Neuron (in vitro differentiated cells): ENCODE measurements at regions not wholly inside any gene's neighbourhood (a gene's known extent, or its start where the extent isn't known, plus 50 kb on each side); places are given as distances from the start of the nearest gene placed in this dataset.

Experiments
- H2AFZ ChIP-seq: one replicate; pipeline ENCODE4 v1.6.1; 2013; ENCODE audit warnings: low read depth, mild to moderate bottlenecking, inconsistent platforms, low read length, moderate library complexity
- H3K27me3 ChIP-seq: one replicate; pipeline ENCODE4 v1.6.1; 2013; ENCODE audit warnings: low read length; ENCODE audit not compliant: insufficient read depth
- H3K36me3 ChIP-seq: one replicate; pipeline ENCODE4 v1.6.1; 2013; ENCODE audit warnings: low read length; ENCODE audit not compliant: insufficient read depth
- H3K4me1 ChIP-seq: one replicate; pipeline ENCODE4 v1.6.1; 2013; ENCODE audit warnings: low read length; ENCODE audit not compliant: insufficient read depth
- H3K4me3 ChIP-seq: 2 replicates; pipeline ENCODE4 v1.5.1; 2013; ENCODE audit warnings: mild to moderate bottlenecking, low read length, moderate library complexity
- H3K9me3 ChIP-seq: one replicate; pipeline ENCODE4 v1.6.1; 2013; ENCODE audit warnings: low read length

DNA sequence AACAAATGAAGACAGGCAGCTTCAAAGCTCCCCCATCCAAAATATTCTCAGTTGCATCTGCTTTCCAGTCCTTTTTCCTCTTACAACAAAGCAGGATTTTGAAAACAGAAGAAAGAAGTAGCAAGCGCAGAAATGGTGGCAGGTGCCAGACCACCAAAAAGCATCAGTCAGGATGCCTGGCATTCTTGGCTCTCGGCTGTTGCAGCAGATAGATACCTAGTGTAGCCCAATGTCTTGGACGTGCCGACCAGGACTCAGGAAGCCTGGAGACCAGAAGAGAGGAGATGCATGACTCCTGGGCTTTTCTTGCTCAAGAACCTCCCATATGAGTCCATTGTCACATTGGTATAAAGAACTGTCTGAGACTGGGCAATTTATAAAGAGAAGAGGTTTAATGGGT, 115.2 kb downstream of the RAB18 start:
- no peak overlapping the region for H2AFZ ChIP-seq
- no peaks in the 10 kb centered on the region for H3K36me3 ChIP-seq
- no peak overlapping the region for H3K4me3 ChIP-seq
- no peaks in the 10 kb centered on the region for H3K9me3 ChIP-seq
- H3K27me3 ChIP-seq, result no peaks in the 10 kb centered on the region
- H3K4me1 ChIP-seq, result peaks cover 18% of the 10 kb centered on the region

DNA sequence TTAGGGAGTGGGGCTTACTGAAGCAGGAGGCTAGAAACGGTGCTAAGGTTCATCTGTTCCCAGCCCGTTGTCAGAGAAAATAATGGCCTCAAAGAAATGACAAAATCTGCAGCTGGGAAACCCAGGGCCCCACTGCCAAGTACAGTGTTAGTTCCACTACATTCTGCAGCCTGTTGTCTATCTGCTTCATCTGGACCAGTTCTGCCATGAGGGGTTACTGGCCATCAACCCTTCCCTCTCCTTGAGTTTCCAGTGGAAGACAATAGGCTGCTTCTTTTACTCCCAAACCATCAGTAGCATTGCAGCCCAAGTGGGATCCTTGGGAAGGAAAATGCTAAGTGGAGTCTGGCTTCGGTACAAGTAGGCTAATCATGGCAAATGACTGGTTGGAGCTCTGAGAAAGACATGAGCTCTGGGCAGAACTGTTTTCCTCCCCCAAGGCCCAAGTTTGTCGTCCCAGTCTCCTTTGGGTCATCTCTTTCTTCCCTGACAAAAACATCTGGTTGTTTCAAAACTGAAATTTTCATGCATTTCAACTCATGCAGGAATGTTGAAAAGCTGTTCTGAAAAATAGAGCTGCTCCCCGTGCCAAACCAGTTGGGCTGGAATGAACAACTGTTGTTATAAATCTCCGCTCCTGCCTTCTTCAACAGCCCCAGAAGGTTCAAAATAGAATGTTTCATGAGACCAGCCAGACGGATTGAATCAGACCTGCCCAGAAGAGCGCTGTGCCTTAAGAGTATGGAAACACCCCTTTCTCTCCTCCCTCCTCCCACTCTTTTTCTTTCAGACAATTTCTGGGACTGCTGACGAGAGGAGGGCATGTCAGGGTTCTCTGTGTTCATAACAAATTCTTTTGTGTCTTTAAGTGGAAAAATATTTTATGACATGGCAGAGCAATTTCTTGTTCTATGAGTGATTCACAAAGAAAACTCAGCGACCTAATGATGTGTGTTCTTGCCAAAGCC, 116.6 kb downstream of the RAB18 start:
- H3K4me3 ChIP-seq, result no peak overlapping the region

DNA sequence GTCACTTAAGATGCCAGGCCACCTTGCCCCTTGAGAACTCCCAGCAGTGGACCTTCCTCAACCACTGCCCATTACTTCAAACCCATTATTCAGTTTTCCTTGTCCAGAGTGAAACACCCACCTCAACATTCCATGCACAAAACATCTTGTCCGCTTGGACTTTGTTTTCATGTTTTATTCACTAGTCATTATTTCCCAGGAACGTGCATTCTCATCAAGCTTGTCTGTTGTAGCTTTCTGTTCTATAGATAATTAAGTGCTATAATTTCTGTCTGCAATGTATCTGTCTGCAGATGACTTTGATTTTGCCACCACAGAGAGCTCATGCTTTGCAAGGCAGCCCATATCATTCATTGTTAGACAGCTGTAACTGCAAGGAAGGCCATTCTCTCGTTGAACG, 117.4 kb downstream of the RAB18 start:
- no peaks in the 10 kb centered on the region for H3K9me3 ChIP-seq
- H3K36me3 ChIP-seq, result no peaks in the 10 kb centered on the region
- no peak overlapping the region for H2AFZ ChIP-seq
- no peaks in the 10 kb centered on the region for H3K27me3 ChIP-seq
- H3K4me3 ChIP-seq, result no peak overlapping the region
- H3K4me1 ChIP-seq, result peaks cover 31% of the 10 kb centered on the region

More for the DNA sequence above, 116.6 kb downstream of the RAB18 start:
- H2AFZ ChIP-seq, result no peak overlapping the region
- H3K36me3 ChIP-seq, result no peaks in the 10 kb centered on the region
- H3K27me3 ChIP-seq, result no peaks in the 10 kb centered on the region
- H3K9me3 ChIP-seq, result no peaks in the 10 kb centered on the region
- peaks cover 24% of the 10 kb centered on the region for H3K4me1 ChIP-seq

DNA sequence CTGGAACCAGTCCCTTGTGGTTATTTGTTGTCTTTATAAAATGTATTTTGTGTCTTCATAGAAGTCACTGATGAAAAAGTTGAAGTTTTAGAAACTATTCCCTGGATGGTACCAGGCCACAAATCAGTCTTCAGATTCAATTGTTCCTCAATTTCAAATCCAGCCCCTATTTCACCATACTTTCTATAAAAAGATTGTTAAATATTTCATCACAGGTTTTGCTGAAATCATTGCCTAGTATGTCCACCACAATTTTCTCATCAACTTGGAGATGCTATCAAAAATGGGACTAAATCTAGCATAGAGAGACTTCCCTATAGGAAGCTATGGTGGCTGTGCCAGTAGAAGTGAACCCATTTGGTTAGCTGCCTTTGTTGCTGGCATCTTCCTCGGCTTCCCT, 118.5 kb downstream of the RAB18 start:
- Histone ChIP-seq H2AFZ (no peak overlapping the region), H3K4me3 (no peak overlapping the region), H3K27me3 (no peaks in the 10 kb centered on the region), H3K36me3 (no peaks in the 10 kb centered on the region), H3K9me3 (no peaks in the 10 kb centered on the region), H3K4me1 (peaks cover 31% of the 10 kb centered on the region)
